ENCODE measurements at regions not wholly inside any gene's neighbourhood (a gene's known extent, or its start where the extent isn't known, plus 50 kb on each side); places are given as distances from the start of the nearest gene placed in this dataset.

DNA sequence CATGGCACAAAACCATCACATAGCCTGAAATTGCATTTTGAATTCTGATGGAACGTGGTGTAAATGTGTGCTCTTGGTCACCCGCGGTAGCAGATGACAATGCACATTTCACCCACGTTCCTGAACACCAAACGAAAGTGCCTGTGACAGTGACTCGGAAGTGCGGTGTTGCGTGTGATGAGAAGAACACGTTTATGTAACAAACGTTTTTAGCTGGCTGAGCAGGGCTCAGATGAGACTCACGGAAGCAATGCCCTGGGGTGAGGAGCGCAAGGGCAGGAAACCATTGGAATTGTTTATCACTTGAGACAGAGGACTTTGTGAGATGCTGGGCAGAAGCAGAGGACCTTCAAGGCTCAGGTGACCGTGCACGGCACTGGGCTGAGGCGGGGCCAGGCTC, 449.2 kb upstream of the CFAP20DC start:
- TF ChIP-seq, protein P1, sequence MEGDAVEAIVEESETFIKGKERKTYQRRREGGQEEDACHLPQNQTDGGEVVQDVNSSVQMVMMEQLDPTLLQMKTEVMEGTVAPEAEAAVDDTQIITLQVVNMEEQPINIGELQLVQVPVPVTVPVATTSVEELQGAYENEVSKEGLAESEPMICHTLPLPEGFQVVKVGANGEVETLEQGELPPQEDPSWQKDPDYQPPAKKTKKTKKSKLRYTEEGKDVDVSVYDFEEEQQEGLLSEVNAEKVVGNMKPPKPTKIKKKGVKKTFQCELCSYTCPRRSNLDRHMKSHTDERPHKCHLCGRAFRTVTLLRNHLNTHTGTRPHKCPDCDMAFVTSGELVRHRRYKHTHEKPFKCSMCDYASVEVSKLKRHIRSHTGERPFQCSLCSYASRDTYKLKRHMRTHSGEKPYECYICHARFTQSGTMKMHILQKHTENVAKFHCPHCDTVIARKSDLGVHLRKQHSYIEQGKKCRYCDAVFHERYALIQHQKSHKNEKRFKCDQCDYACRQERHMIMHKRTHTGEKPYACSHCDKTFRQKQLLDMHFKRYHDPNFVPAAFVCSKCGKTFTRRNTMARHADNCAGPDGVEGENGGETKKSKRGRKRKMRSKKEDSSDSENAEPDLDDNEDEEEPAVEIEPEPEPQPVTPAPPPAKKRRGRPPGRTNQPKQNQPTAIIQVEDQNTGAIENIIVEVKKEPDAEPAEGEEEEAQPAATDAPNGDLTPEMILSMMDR (IDR thresholded peaks at IDR 0.05), result no peak
- TF ChIP-seq, protein P2, sequence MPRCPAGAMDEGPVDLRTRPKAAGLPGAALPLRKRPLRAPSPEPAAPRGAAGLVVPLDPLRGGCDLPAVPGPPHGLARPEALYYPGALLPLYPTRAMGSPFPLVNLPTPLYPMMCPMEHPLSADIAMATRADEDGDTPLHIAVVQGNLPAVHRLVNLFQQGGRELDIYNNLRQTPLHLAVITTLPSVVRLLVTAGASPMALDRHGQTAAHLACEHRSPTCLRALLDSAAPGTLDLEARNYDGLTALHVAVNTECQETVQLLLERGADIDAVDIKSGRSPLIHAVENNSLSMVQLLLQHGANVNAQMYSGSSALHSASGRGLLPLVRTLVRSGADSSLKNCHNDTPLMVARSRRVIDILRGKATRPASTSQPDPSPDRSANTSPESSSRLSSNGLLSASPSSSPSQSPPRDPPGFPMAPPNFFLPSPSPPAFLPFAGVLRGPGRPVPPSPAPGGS (IDR thresholded peaks at IDR 0.05), result no peak
- TF ChIP-seq NR3C1 (IDR thresholded peaks at IDR 0.05), result no peak
- TF ChIP-seq ZSCAN20 (CRISPR knock-in tag; IDR thresholded peaks at IDR 0.05), result no peak
- TF ChIP-seq KDM1A (IDR thresholded peaks at IDR 0.05; ENCODE audit: low read depth), result no peak
- no peak for TF ChIP-seq ESRRA (IDR thresholded peaks at IDR 0.05; ENCODE audit: borderline replicate concordance, low read length)
- no peak for TF ChIP-seq JUNB (IDR thresholded peaks at IDR 0.05)
- no peak for TF ChIP-seq POLR2A (IDR thresholded peaks at IDR 0.05; ENCODE audit: low read length)
- TF ChIP-seq, protein P3, sequence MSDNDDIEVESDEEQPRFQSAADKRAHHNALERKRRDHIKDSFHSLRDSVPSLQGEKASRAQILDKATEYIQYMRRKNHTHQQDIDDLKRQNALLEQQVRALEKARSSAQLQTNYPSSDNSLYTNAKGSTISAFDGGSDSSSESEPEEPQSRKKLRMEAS (IDR thresholded peaks at IDR 0.05), result no peak
- TF ChIP-seq MAFK (IDR thresholded peaks at IDR 0.05; ENCODE audit: partially characterized antibody), result no peak
- TF ChIP-seq, protein P4, sequence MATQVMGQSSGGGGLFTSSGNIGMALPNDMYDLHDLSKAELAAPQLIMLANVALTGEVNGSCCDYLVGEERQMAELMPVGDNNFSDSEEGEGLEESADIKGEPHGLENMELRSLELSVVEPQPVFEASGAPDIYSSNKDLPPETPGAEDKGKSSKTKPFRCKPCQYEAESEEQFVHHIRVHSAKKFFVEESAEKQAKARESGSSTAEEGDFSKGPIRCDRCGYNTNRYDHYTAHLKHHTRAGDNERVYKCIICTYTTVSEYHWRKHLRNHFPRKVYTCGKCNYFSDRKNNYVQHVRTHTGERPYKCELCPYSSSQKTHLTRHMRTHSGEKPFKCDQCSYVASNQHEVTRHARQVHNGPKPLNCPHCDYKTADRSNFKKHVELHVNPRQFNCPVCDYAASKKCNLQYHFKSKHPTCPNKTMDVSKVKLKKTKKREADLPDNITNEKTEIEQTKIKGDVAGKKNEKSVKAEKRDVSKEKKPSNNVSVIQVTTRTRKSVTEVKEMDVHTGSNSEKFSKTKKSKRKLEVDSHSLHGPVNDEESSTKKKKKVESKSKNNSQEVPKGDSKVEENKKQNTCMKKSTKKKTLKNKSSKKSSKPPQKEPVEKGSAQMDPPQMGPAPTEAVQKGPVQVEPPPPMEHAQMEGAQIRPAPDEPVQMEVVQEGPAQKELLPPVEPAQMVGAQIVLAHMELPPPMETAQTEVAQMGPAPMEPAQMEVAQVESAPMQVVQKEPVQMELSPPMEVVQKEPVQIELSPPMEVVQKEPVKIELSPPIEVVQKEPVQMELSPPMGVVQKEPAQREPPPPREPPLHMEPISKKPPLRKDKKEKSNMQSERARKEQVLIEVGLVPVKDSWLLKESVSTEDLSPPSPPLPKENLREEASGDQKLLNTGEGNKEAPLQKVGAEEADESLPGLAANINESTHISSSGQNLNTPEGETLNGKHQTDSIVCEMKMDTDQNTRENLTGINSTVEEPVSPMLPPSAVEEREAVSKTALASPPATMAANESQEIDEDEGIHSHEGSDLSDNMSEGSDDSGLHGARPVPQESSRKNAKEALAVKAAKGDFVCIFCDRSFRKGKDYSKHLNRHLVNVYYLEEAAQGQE (IDR thresholded peaks at IDR 0.05), result no peak
- no peak for TF ChIP-seq EHMT2 (IDR thresholded peaks at IDR 0.05; ENCODE audit: low read depth)
- TF ChIP-seq CBX8 (IDR thresholded peaks at IDR 0.05), result no peak
